Activated CD8-positive, alpha-beta memory T cell treated with anti-CD3 and anti-CD28 coated beads, Interleukin-2, amount 50 U/mL, for 4 hours (primary cell): ENCODE measurements at regions not wholly inside any gene's neighbourhood (a gene's known extent, or its start where the extent isn't known, plus 50 kb on each side); places are given as distances from the start of the nearest gene placed in this dataset.

Source experiments
- DNase-seq: peaks from one replicate; pipeline ENCODE4 v3.0.0-alpha.2; 2020

- DNase-seq: no peak
Measured at GRCh38 chr9:107647141-107647540, 157.6 kb upstream of the KLF4 start.

GRCh38 chr9:107645464-107645833, 155.9 kb upstream of the KLF4 start:
- DNase-seq: no peak

GRCh38 chr9:107644733-107645463, 155.3 kb upstream of the KLF4 start:
- no peak for DNase-seq

- no peak for DNase-seq
Measured at GRCh38 chr9:107639426-107639825, 149.9 kb upstream of the KLF4 start.

GRCh38 chr9:107638521-107639310, 149.1 kb upstream of the KLF4 start:
- DNase-seq: no peak

GRCh38 chr9:107637421-107638420, 148.2 kb upstream of the KLF4 start:
- DNase-seq: no peak

- no peak for DNase-seq
Measured at GRCh38 chr9:107636571-107637381, 147.2 kb upstream of the KLF4 start.

- no peak for DNase-seq
Measured at GRCh38 chr9:107635803-107636174, 146.2 kb upstream of the KLF4 start.

- DNase-seq: no peak
Measured at GRCh38 chr9:107635101-107635802, 145.7 kb upstream of the KLF4 start.

- no peak for DNase-seq
Measured at GRCh38 chr9:107633406-107633805, 143.8 kb upstream of the KLF4 start.

- DNase-seq: no peak
Measured at GRCh38 chr9:107632661-107633060, 143.1 kb upstream of the KLF4 start.

- DNase-seq: no peak
Measured at GRCh38 chr9:107632216-107632615, 142.6 kb upstream of the KLF4 start.

- DNase-seq: no peak
Measured at GRCh38 chr9:107631788-107632187, 142.2 kb upstream of the KLF4 start.

GRCh38 chr9:107630156-107630555, 140.6 kb upstream of the KLF4 start:
- no peak for DNase-seq

GRCh38 chr9:107628444-107628843, 138.9 kb upstream of the KLF4 start:
- no peak for DNase-seq

- no peak for DNase-seq
Measured at GRCh38 chr9:107627781-107628180, 138.2 kb upstream of the KLF4 start.

- DNase-seq: no peak
Measured at GRCh38 chr9:107626118-107626517, 136.5 kb upstream of the KLF4 start.

GRCh38 chr9:107625383-107625984, 135.9 kb upstream of the KLF4 start:
- DNase-seq: no peak

- no peak for DNase-seq
Measured at GRCh38 chr9:107624234-107624948, 134.8 kb upstream of the KLF4 start.

- no peak for DNase-seq
Measured at GRCh38 chr9:107621436-107621835, 131.9 kb upstream of the KLF4 start.

- DNase-seq: no peak
Measured at GRCh38 chr9:107620801-107621200, 131.2 kb upstream of the KLF4 start.
